ENCODE measurements at regions not wholly inside any gene's neighbourhood (a gene's known extent, or its start where the extent isn't known, plus 50 kb on each side); places are given as distances from the start of the nearest gene placed in this dataset.
"Not testable (repeated sequence)": the region's sequence is repeated elsewhere in the genome, so short reads cannot be mapped to it uniquely, and the experiment has no call there.

DNA sequence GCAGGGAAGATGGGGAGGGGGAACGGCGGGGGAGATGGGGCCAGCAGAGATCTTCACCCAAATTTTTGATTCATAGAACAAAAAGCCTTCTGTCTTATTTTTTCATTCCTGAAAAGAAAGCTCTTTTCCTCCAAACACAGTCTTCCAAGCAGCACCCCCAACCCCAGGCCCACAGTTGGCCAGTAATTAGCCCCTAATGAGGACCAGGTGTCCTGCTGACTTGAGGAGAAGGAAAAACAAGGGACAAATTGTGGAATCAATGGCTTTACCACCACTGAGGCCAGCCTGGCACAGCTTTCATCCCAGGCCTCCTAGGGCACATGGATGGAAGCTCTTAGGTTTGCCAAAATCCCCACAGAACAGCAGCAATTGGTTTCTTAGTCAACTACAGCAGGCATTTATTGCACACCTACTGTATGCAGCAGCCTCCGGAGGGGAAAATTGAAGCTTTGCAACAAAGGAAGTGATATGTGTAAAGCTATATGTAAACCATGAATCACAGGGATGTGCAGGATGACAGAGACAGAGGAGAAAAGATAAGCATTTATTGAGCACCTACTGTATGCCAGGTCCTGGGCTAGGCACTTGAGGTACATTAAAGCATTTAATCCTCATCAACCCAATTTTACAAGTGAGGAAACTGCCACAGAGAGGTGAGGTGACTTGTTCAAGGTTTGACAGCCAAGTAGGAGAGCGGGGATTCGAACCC is 199.5 kb downstream of the TBC1D2B start:
- ATAC-seq (replicated peaks; ENCODE audit: extremely low read depth, poor library complexity, severe bottlenecking) (no peak), DNase-seq (ENCODE audit: low spot score in 2 of 2) (no peak)
- Mint-ChIP-seq H3K4me1 (no peaks in the 10 kb centered on the region), H3K27ac (ENCODE audit: low read depth) (no peak overlapping the region), H3K4me3 (no peak overlapping the region), H3K36me3 (ENCODE audit: insufficient read depth) (no peaks in the 10 kb centered on the region), H3K27me3 (no peaks in the 10 kb centered on the region), H3K9me3 (no peaks in the 10 kb centered on the region)

DNA sequence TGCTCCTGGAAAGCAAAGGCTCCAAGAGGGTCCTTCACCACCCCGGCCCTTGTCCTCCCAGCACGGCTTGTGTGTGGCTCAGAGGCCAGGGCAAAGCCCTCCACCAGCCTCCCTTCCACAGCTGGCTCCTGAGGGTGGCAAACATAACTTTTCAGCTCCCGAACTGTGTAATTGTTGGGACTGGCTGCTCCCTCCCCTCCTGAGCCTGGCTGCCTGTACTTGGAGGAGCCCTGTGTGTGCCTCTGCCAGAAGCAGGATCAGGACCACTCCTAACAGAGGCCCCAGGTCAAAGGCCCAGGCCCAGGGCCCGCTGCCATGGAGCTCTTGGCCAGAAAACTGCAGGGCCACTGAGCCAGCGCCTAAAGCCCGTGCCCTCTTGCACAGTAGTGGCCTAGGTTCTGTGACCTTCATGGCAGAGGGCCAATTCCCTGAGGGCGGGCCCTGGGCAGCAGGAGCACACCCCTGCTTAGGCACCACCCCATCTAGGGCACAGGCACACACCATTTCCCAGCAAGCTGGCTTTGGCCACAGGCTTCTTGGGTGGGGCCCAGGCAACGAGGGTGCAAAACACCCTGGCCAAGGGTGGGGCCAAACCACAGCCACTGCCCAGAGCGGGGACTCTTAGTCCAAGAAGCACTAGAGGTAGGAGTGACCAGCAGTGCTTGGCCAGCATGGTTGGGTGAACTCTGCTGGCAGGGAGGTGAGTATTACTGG is 201.2 kb downstream of the TBC1D2B start:
- H3K27ac Mint-ChIP-seq (ENCODE audit: low read depth); H3K4me1 Mint-ChIP-seq; ATAC-seq (replicated peaks; ENCODE audit: extremely low read depth, poor library complexity, severe bottlenecking); H3K36me3 Mint-ChIP-seq (ENCODE audit: insufficient read depth); H3K27me3 Mint-ChIP-seq; DNase-seq (ENCODE audit: low spot score in 2 of 2); H3K9me3 Mint-ChIP-seq; H3K4me3 Mint-ChIP-seq: not testable (repeated sequence)

DNA sequence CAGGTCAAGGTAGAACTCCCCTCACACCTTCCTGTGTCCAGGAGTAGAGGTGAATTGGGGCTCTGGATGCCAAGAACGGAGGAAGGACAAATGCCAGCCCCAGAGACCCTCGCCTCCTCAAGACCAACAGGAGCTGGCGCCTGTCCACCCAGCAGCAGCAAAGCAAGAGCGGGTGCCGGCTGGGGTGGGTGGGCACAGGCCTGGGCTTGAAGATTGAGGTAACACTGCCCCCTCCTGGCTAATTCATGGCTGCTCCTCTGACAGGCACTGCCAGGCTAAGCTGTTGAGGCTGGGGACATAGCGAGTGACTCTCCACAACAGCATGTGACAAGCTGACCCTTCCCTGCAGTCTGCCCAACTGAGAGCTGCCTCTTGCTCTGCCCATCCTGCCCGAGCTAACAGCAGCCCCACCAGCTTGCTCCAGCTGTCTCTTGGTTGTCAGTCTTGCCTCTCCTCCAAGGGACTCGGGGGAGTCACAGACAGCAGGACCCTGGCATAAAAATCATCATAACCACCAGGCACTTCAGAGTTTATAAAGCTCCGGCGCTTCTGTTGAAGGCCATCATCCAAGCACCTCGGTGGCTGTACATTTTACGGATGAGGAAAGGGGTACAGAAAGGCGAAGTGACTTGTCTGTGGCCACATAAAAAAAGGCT is 202.3 kb downstream of the TBC1D2B start:
- DNase-seq (ENCODE audit: low spot score in 2 of 2); H3K27me3 Mint-ChIP-seq; H3K4me1 Mint-ChIP-seq; ATAC-seq (replicated peaks; ENCODE audit: extremely low read depth, poor library complexity, severe bottlenecking); H3K4me3 Mint-ChIP-seq; H3K9me3 Mint-ChIP-seq; H3K36me3 Mint-ChIP-seq (ENCODE audit: insufficient read depth); H3K27ac Mint-ChIP-seq (ENCODE audit: low read depth): not testable (repeated sequence)

DNA sequence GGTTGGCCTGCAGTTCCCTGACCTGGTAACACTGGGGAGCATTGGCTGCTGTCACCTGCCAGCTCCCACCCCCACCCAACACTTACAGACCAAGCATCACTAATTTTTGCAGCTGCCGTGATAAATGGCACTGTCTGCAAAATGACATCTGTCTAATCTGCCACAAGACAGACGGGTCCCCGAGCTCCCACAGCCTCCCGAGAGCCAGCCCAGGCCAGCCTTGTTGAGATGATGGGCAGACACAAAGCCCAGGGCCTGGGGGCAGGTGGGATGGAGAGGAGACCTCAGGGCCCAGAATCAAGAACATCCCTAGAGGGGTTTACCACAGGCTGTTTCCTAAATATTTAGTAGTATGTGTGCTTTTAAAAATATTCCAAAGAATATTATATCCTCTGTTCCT is 203.4 kb downstream of the TBC1D2B start:
- DNase-seq (ENCODE audit: low spot score in 2 of 2) (no peak), ATAC-seq (replicated peaks; ENCODE audit: extremely low read depth, poor library complexity, severe bottlenecking) (no peak)
- H3K4me3 Mint-ChIP-seq = no peak overlapping the region
- H3K4me1 Mint-ChIP-seq = no peaks in the 10 kb centered on the region
- no peak overlapping the region for H3K27ac Mint-ChIP-seq (ENCODE audit: low read depth)
- H3K27me3 Mint-ChIP-seq = no peaks in the 10 kb centered on the region
- no peaks in the 10 kb centered on the region for H3K36me3 Mint-ChIP-seq (ENCODE audit: insufficient read depth)
- H3K9me3 Mint-ChIP-seq = no peaks in the 10 kb centered on the region

DNA sequence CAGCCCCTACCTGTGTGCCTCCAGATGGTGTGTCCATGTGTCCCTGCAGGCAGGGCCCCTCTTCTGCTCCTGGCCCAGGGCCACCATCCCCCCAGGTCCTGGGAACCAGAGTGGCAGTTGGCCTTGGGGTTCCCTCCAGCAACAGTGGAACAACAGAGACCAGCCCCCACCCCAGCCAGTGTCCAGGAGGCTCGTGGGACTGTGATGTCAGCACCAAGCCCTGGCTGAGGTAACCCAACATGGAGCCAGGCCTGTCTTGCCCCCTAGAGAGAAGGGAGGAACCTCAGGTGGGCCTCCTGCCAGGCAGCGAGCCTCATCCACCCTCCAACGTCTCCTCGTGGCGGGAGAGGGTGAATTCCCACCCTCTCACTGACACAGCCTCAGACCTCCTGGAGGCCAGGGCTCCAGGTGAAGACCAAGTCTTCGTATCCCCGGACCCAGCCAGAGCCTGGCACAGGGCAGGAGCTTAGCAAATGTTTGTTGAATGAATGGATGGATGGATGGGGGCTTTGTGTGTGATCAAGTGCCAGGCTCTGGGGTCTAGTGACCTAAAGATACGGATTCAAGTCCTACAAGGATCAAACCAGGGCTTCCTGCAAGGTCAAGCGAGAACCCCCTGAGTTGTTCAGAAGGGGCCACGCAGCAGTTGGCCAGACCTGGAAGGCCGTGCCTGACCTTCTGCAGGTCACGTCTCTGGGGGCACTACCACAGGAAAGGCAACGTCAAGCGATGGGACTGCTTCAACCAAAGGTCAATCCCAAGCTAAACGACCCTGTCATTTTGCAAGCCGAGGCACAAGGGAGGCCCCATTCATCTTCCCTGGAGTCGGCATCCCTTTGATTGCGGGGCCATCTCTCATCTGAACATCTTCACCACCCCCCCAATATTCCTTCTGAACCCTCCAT is 204.7 kb downstream of the TBC1D2B start:
- not testable (repeated sequence) for H3K4me1 Mint-ChIP-seq; ATAC-seq (replicated peaks; ENCODE audit: extremely low read depth, poor library complexity, severe bottlenecking); DNase-seq (ENCODE audit: low spot score in 2 of 2); H3K27me3 Mint-ChIP-seq; H3K9me3 Mint-ChIP-seq; H3K4me3 Mint-ChIP-seq; H3K27ac Mint-ChIP-seq (ENCODE audit: low read depth); H3K36me3 Mint-ChIP-seq (ENCODE audit: insufficient read depth)

DNA sequence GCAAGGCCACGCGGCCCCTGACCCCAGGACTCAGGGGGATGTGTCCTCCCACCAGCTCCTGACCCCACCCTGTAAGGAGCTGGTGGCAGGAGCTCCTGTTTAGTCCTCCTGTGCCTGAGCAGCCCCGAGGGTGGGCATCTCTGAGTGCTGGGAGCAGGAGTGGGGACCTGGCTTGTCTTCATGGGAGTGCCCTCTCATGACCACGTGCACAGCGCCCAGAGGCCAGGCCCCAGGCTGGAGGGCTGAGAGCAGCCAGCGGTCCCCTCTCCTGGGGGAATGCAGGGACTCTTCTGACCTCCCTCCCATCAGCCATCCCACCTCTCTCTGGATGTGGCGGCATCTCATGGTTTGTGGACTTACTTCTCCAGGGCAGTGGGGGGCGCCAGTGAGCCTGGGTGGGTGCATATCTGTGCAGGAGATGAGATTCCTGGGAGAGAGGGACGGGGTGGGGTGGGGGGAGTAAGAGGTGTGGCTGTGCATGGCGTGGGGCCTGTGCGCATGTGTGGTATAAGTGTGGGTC is 205.6 kb downstream of the TBC1D2B start:
- Mint-ChIP-seq H3K4me1 (no peaks in the 10 kb centered on the region), H3K27ac (ENCODE audit: low read depth) (no peak overlapping the region), H3K27me3 (peaks cover 14% of the 10 kb centered on the region), H3K4me3 (no peak overlapping the region), H3K9me3 (no peaks in the 10 kb centered on the region), H3K36me3 (ENCODE audit: insufficient read depth) (no peaks in the 10 kb centered on the region)
- no peak for ATAC-seq (replicated peaks; ENCODE audit: extremely low read depth, poor library complexity, severe bottlenecking)
- no peak for DNase-seq (ENCODE audit: low spot score in 2 of 2)

DNA sequence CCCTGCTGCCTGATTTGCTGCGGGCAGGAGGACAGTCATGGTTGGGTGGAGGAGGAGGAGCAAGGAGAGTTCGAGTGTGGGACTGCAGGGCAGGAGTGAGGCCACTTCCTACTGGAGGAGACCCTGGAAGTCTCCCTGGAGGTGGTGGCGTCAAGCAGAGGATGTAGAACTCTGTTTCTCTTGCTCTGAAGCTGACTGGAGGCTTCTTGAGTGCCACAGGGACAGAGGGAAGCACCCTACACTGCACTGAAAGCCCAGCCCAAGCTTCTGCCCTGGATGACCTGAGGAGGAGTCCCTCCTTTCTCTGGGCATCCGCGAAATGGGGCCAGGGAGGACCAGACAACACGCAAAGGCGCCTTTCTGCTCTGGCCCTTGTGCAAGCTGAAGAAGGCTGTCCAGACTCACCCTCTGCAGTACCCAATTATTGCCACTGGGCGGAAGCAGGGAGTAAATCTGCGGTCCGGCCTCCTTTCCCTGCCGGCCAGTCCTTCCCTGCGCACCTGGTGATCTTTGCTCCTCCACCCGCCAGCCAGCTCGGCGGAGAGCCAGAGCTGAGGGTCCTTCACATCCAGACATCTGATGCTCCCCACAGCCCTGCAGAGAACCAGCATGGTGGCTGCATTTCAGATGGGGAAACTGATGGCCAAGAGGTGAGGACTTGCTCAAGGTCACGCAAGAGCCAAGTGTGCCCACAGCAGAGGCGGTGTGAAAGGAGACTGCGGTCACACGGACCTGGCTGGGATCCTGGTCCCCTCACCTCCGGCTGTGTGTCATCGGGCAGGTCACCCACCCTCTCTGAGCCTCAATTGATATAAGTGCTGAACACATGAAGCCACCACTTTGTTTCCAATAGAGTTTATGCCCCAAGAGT is 207.1 kb downstream of the TBC1D2B start:
- Mint-ChIP-seq H3K36me3 (ENCODE audit: insufficient read depth) (no peaks in the 10 kb centered on the region), H3K27ac (ENCODE audit: low read depth) (no peak overlapping the region), H3K4me3 (no peak overlapping the region), H3K4me1 (no peaks in the 10 kb centered on the region), H3K9me3 (no peaks in the 10 kb centered on the region), H3K27me3 (peaks cover 16% of the 10 kb centered on the region)
- ATAC-seq (replicated peaks; ENCODE audit: extremely low read depth, poor library complexity, severe bottlenecking) (no peak), DNase-seq (ENCODE audit: low spot score in 2 of 2) (no peak)

DNA sequence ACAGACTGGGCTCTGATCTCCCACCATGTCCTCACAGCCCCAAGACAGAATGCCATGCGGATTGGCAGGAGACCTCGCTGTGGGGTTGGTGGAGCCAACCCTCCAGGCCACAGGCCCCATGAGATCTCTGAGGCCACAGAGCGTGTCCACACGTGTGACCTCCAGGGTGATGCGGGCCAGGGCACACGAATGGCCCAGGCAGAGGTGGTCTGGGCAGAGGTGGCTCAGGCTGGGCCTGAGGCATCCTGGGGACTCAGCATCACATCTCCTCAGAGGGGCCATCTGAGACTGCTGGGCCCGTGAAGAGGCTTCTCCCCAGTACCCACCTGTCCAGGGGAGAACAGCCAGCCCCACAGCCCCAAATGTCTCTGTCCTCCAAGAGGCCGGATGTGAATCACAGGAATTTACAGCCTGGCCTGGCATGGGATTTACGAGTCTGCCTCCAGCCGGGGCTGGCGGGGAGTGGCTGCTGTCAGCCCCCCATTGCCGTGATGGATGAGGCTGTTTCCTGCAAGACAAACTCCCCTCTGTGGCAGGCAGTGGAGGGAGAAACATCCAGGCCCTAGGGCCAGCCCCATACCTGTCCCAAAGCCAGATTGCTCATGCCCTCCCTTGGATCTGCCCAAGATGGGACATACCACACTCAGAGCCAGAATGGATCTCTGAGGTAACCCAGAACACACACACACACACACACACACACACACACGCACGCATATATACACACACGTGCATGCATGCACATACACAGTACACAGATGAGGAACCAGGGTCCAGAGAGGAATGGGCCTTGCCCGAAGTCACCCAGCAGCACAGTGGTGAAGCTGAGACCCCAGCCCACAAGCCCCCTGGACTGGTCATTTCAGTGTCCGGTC is 208.3 kb downstream of the TBC1D2B start:
- no peak for DNase-seq (ENCODE audit: low spot score in 2 of 2)
- Mint-ChIP-seq H3K4me1 (no peaks in the 10 kb centered on the region), H3K27me3 (peaks cover 16% of the 10 kb centered on the region), H3K27ac (ENCODE audit: low read depth) (no peak overlapping the region), H3K9me3 (no peaks in the 10 kb centered on the region), H3K4me3 (no peak overlapping the region), H3K36me3 (ENCODE audit: insufficient read depth) (no peaks in the 10 kb centered on the region)
- no peak for ATAC-seq (replicated peaks; ENCODE audit: extremely low read depth, poor library complexity, severe bottlenecking)

DNA sequence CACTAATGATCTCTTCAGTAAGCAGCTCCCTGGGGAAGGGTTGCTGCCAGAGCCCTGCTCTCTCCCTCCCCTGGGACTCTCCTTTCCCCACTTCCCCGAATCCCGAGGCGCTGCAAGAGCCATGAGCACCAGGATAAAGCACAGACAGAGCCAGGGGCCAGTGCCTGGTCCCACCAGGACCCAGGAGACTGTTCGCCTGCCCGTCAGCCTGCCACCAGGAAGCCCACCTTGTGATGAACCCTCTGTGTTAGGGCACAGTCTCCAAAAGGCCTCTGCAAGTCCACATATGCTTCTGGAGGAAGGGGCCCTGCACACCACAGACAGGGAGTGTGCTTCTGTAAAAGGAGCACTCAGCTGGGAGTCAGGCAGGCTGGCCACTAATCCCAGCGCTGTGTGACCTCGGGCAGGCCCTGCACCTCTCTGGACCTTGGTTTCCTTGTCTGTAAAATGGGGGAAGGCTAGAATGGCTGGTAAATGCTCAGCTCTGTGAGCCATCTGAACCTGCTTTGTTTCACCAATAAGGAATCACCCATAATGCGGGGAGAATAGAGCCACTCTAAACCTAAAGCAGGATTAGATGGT is 209.4 kb downstream of the TBC1D2B start:
- not testable (repeated sequence) for H3K36me3 Mint-ChIP-seq (ENCODE audit: insufficient read depth); H3K9me3 Mint-ChIP-seq; H3K4me3 Mint-ChIP-seq; ATAC-seq (replicated peaks; ENCODE audit: extremely low read depth, poor library complexity, severe bottlenecking); H3K4me1 Mint-ChIP-seq; H3K27ac Mint-ChIP-seq (ENCODE audit: low read depth); DNase-seq (ENCODE audit: low spot score in 2 of 2)
- H3K27me3 Mint-ChIP-seq = peaks cover 28% of the 10 kb centered on the region

DNA sequence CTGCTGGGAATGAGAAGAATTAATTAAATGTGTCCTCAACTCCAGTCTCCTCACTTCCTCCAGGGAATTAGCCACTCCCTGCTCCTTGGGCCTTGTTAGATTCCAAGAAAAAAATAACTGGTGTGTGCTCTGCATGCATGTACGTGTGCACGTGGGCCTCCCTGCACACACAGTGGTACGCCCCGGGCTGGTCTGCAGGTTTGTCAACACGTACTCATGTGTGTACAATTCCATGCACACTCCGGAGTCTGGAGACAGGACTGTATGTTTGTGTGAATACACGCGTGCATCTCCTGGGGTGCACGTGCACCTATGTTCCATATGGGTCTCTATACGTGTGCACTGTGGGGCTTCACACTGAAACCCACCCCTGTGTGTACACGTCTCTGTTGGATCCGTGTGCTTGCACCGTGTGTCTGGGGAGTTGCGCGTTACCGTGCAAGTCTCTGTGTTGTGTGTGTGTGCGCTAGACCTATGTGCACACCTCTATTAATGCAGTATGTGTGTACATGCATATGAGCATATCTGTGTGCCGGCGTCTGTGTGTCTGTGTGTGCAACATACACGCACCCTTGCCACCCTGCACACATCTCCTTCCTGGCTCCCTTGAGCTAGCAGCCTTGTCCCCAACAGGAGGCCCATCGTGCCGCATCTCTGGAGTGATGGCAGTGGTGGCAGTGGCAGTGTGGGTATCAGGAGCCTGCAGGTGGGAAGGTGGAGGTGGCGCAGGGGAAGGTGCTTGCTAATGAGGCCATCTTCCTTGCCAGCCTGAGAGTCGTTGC is 210.1 kb downstream of the TBC1D2B start:
- no peaks in the 10 kb centered on the region for H3K36me3 Mint-ChIP-seq (ENCODE audit: insufficient read depth)
- H3K4me3 Mint-ChIP-seq = no peak overlapping the region
- DNase-seq (ENCODE audit: low spot score in 2 of 2) = no peak
- H3K9me3 Mint-ChIP-seq = no peaks in the 10 kb centered on the region
- ATAC-seq (replicated peaks; ENCODE audit: extremely low read depth, poor library complexity, severe bottlenecking) = no peak
- peaks cover 34% of the 10 kb centered on the region for H3K27me3 Mint-ChIP-seq
- no peaks in the 10 kb centered on the region for H3K4me1 Mint-ChIP-seq
- H3K27ac Mint-ChIP-seq (ENCODE audit: low read depth) = no peak overlapping the region
